H9 (cell line): ENCODE measurements at regions not wholly inside any gene's neighbourhood (a gene's known extent, or its start where the extent isn't known, plus 50 kb on each side); places are given as distances from the start of the nearest gene placed in this dataset.

Source experiments
- DNase-seq: peaks from one replicate; pipeline ENCODE4 v3.0.0-alpha.2; 2017
- H2AFZ ChIP-seq: one replicate; pipeline ENCODE4 v1.6.1; 2013; ENCODE audit warnings: mild to moderate bottlenecking, low read length, control low read depth, moderate library complexity
- H2AK5ac ChIP-seq: 2 replicates; pipeline ENCODE4 v1.6.1; 2013; ENCODE audit warnings: low read length, control low read depth, mixed read lengths; ENCODE audit not compliant: insufficient read length
- H2BK120ac ChIP-seq: one replicate; pipeline ENCODE4 v1.6.1; 2013; ENCODE audit warnings: low read depth, mild to moderate bottlenecking, low read length, control low read depth, inconsistent platforms; ENCODE audit not compliant: poor library complexity, severe bottlenecking
- H2BK12ac ChIP-seq: 2 replicates; pipeline ENCODE4 v1.6.1; 2013; ENCODE audit warnings: low read length, control low read depth, mixed read lengths, low read depth; ENCODE audit not compliant: insufficient read length
- H2BK15ac ChIP-seq: 2 replicates; pipeline ENCODE4 v1.6.1; 2013; ENCODE audit warnings: low read depth, low read length, control low read depth
- H2BK20ac ChIP-seq: one replicate; pipeline ENCODE4 v1.6.1; 2013; ENCODE audit warnings: low read depth, mild to moderate bottlenecking, low read length, control low read depth, inconsistent platforms; ENCODE audit not compliant: poor library complexity, severe bottlenecking
- H2BK5ac ChIP-seq: 2 replicates; pipeline ENCODE4 v1.6.1; 2013; ENCODE audit warnings: low read length, control low read depth, mixed read lengths; ENCODE audit not compliant: insufficient read length
- H3K14ac ChIP-seq: 2 replicates; pipeline ENCODE4 v1.6.1; 2013; ENCODE audit warnings: low read length, control low read depth; ENCODE audit not compliant: insufficient read depth
- H3K18ac ChIP-seq: 2 replicates; pipeline ENCODE4 v1.6.1; 2013; ENCODE audit warnings: low read depth, mild to moderate bottlenecking, mixed read lengths, low read length, control low read depth; ENCODE audit not compliant: insufficient read length
- H3K23ac ChIP-seq: 2 replicates; pipeline ENCODE4 v1.6.1; 2013; ENCODE audit warnings: low read length, control low read depth, mixed read lengths, low read depth; ENCODE audit not compliant: insufficient read length
- H3K23me2 ChIP-seq: 2 replicates; pipeline ENCODE4 v1.6.1; 2013; ENCODE audit warnings: low read depth, mild to moderate bottlenecking, mixed read lengths, low read length, control low read depth; ENCODE audit not compliant: insufficient read length, poor library complexity, severe bottlenecking
- H3K27ac ChIP-seq: 2 replicates; pipeline ENCODE4 v1.5.1; 2013; ENCODE audit warnings: low read length, control low read depth, mixed read lengths, low read depth; ENCODE audit not compliant: insufficient read length
- H3K27me3 ChIP-seq: 2 replicates; pipeline ENCODE4 v1.6.1; 2013; ENCODE audit warnings: low read length, control low read depth, inconsistent platforms; ENCODE audit not compliant: insufficient read depth
- H3K4ac ChIP-seq: 2 replicates; pipeline ENCODE4 v1.6.1; 2013; ENCODE audit warnings: low read depth, mild to moderate bottlenecking, control low read depth, inconsistent platforms, low read length, moderate library complexity
- H3K4me1 ChIP-seq: 2 replicates; pipeline ENCODE4 v1.6.1; 2013; ENCODE audit warnings: low read length, control low read depth, inconsistent platforms; ENCODE audit not compliant: insufficient read depth
- H3K4me2 ChIP-seq: 2 replicates; pipeline ENCODE4 v1.6.1; 2013; ENCODE audit warnings: low read length, control low read depth, mixed read lengths; ENCODE audit not compliant: insufficient read length, insufficient read depth
- H3K56ac ChIP-seq: 2 replicates; pipeline ENCODE4 v1.6.1; 2013; ENCODE audit warnings: low read depth, mild to moderate bottlenecking, mixed read lengths, low read length, control low read depth; ENCODE audit not compliant: insufficient read length
- H3K79me1 ChIP-seq: 2 replicates; pipeline ENCODE4 v1.6.1; 2013; ENCODE audit warnings: low read depth, mild to moderate bottlenecking, moderate library complexity, low read length, control low read depth, inconsistent platforms; ENCODE audit not compliant: insufficient read depth, poor library complexity, severe bottlenecking
- H3K79me2 ChIP-seq: 2 replicates; pipeline ENCODE4 v1.6.1; 2013; ENCODE audit warnings: low read length, control low read depth, inconsistent platforms; ENCODE audit not compliant: insufficient read depth
- H3K9ac ChIP-seq: 2 replicates; pipeline ENCODE4 v1.6.1; 2013; ENCODE audit warnings: low read length, control low read depth, mixed read lengths; ENCODE audit not compliant: insufficient read length; ENCODE audit errors: extremely low read depth
- H3K9me3 ChIP-seq: one replicate; pipeline ENCODE4 v1.6.1; 2013; ENCODE audit warnings: low read depth, low read length, inconsistent platforms; ENCODE audit not compliant: control insufficient read depth
- H3T11ph ChIP-seq: one replicate; pipeline ENCODE4 v1.6.1; 2013; ENCODE audit warnings: mild to moderate bottlenecking, low read length, control low read depth, inconsistent platforms
- H4K20me1 ChIP-seq: one replicate; pipeline ENCODE4 v1.6.1; 2013; ENCODE audit not compliant: control insufficient read depth, insufficient read length, insufficient read depth
- H4K5ac ChIP-seq: 2 replicates; pipeline ENCODE4 v1.6.1; 2013; ENCODE audit warnings: low read depth, mild to moderate bottlenecking, mixed read lengths, low read length, control low read depth; ENCODE audit not compliant: insufficient read length
- H4K8ac ChIP-seq: replicated peaks from 2 replicates; pipeline ENCODE4 v1.6.1; 2013; ENCODE audit warnings: low read length, control low read depth, mixed read lengths, low read depth; ENCODE audit not compliant: insufficient read length
- H4K91ac ChIP-seq: 2 replicates; pipeline ENCODE4 v1.6.1; 2013; ENCODE audit warnings: low read depth, mild to moderate bottlenecking, moderate library complexity, mixed read lengths, low read length, control low read depth; ENCODE audit not compliant: insufficient read length
- H3K27ac Mint-ChIP-seq, 3 experiments: 2 replicates in 2 of 3; 3 replicates in 1 of 3; pipeline ENCODE4 v1.8.0; 2020 to 2021; ENCODE audit warnings: mixed read lengths in 3 of 3, mild to moderate bottlenecking in 1 of 3, moderate library complexity in 1 of 3
- H3K27me3 Mint-ChIP-seq: 2 replicates; pipeline ENCODE4 v1.8.0; 2021; ENCODE audit warnings: low read depth, mild to moderate bottlenecking, moderate library complexity, mixed read lengths
- H3K36me3 Mint-ChIP-seq, 3 experiments: 2 replicates in 2 of 3; 3 replicates in 1 of 3; pipeline ENCODE4 v1.8.0; 2020 to 2021; ENCODE audit warnings: low read depth in 3 of 3, mixed read lengths in 3 of 3; ENCODE audit not compliant: insufficient read depth in 1 of 3
- H3K4me1 Mint-ChIP-seq, 2 experiments: 2 replicates each; pipeline ENCODE4 v1.8.0; 2020; ENCODE audit warnings: mixed read lengths in 2 of 2
- H3K4me3 Mint-ChIP-seq, 2 experiments: 2 replicates in 1 of 2; 3 replicates in 1 of 2; pipeline ENCODE4 v1.8.0; 2020 to 2021; ENCODE audit warnings: mild to moderate bottlenecking in 2 of 2, mixed read lengths in 2 of 2, moderate library complexity in 1 of 2
- H3K9me3 Mint-ChIP-seq, 2 experiments: 2 replicates in 1 of 2; 3 replicates in 1 of 2; pipeline ENCODE4 v1.8.0; 2020; ENCODE audit warnings: mild to moderate bottlenecking in 2 of 2, mixed read lengths in 2 of 2, moderate library complexity in 1 of 2
- CTCF ChIP-seq: fragments of 200-600 bp; sonication (generic); conservative IDR thresholded peaks from 3 replicates; pipeline ENCODE4 v1.8.0; 2021; ENCODE audit warnings: antibody characterized with exemption, mild to moderate bottlenecking
- WGBS: extraction: QIAGEN DNeasy Blood & Tissue Kit; methylation state at CpG from one replicate; pipeline ENCODE4 v1.1.7; 2013; ENCODE audit warnings: missing lambda C conversion rate, low lambda C conversion rate, mixed read lengths; ENCODE audit not compliant: insufficient read length; ENCODE audit errors: extremely low coverage; 5-methylcytosine and 5-hydroxymethylcytosine counted together

GRCh38 chr17:73815474-73815873, 171.2 kb upstream of the SDK2 start:
- H4K8ac ChIP-seq, result no peak overlapping the region
- no peak overlapping the region for H3K4me2 ChIP-seq
- H3T11ph ChIP-seq, result no peak overlapping the region
- no peak overlapping the region for H2BK120ac ChIP-seq
- H3K9ac ChIP-seq, result no peak overlapping the region
- H3K79me2 ChIP-seq, result no peaks in the 10 kb centered on the region
- no CpG with 5 or more reads among the region's 5 CpGs for WGBS
- H3K4me1 ChIP-seq, result peaks cover 6% of the 10 kb centered on the region; the same call in 1 of the 2 replicates
- H3K18ac ChIP-seq, result no peak overlapping the region
- H3K27ac ChIP-seq, result no peak overlapping the region
- no peak overlapping the region for H2BK5ac ChIP-seq
- no peak overlapping the region for H3K4me3 Mint-ChIP-seq
- H3K79me1 ChIP-seq, result no peaks in the 10 kb centered on the region
- no peak overlapping the region for H2BK15ac ChIP-seq
- no peak overlapping the region for H3K14ac ChIP-seq
- H3K36me3 Mint-ChIP-seq, result peaks cover 12 to 16% (median 12%) of the 10 kb centered on the region in 3 experiments
- peaks cover 15 to 29% of the 10 kb centered on the region in 2 experiments for H3K9me3 Mint-ChIP-seq
- peak overlapping the region in 2 of 3 experiments; percentile 68 to 85; a peak in 2 of 7 replicates for H3K27ac Mint-ChIP-seq
- no peak for TF ChIP-seq CTCF
- H2BK20ac ChIP-seq, result no peak overlapping the region
- peaks cover 6% of the 10 kb centered on the region for H3K9me3 ChIP-seq
- DNase-seq, result peak; percentile 57
- H2BK12ac ChIP-seq, result no peak overlapping the region
- H3K56ac ChIP-seq, result no peak overlapping the region
- no peaks in the 10 kb centered on the region for H3K27me3 ChIP-seq
- H4K91ac ChIP-seq, result no peak overlapping the region
- H3K23me2 ChIP-seq, result no peaks in the 10 kb centered on the region
- peaks cover 26 to 27% of the 10 kb centered on the region in 2 experiments for H3K4me1 Mint-ChIP-seq
- H4K5ac ChIP-seq, result no peak overlapping the region
- no peak overlapping the region for H3K4ac ChIP-seq
- no peaks in the 10 kb centered on the region for H4K20me1 ChIP-seq
- no peak overlapping the region for H3K23ac ChIP-seq
- no peak overlapping the region for H2AFZ ChIP-seq
- H3K27me3 Mint-ChIP-seq, result peaks cover 43% of the 10 kb centered on the region
- no peak overlapping the region for H2AK5ac ChIP-seq
